ENCODE measurements at regions not wholly inside any gene's neighbourhood (a gene's known extent, or its start where the extent isn't known, plus 50 kb on each side); places are given as distances from the start of the nearest gene placed in this dataset.

DNA sequence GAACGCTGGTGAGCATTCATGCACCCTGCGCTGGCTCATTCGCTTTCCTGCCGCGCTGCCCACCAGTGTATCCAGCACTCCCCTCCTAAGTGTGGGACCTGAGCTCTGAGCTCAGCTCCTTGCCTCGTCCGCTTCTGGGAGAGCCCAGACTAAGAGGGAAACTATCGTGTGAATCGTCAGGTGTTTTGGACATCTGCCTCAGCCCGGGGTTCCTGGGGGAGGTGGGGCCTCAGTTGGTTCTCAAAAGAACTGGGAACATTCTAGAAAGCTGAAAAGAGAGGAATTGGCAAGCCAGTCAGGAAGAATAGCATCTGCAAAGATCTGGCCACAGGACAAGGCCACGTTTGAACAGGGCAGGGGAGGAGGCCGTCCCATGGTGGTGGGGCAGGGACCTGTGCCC lies 205.4 kb upstream of the CIBAR2 start:
- H3K27ac ChIP-seq, result peak overlapping the region in 1 of 4 donors; percentile 50
- no peaks in the 10 kb centered on the region for H3K9me3 ChIP-seq
- WGBS, 2 donors, result 74 to 77% methylated on average over 11 to 12 of the region's 12 CpGs
- peaks cover 0 to 97% (median 47%) of the 10 kb centered on the region in 4 donors for H3K4me1 ChIP-seq
- H3K4me3 ChIP-seq, result no peak overlapping the region
- H3K36me3 ChIP-seq, result no peaks in the 10 kb centered on the region
- TF ChIP-seq, protein P1, sequence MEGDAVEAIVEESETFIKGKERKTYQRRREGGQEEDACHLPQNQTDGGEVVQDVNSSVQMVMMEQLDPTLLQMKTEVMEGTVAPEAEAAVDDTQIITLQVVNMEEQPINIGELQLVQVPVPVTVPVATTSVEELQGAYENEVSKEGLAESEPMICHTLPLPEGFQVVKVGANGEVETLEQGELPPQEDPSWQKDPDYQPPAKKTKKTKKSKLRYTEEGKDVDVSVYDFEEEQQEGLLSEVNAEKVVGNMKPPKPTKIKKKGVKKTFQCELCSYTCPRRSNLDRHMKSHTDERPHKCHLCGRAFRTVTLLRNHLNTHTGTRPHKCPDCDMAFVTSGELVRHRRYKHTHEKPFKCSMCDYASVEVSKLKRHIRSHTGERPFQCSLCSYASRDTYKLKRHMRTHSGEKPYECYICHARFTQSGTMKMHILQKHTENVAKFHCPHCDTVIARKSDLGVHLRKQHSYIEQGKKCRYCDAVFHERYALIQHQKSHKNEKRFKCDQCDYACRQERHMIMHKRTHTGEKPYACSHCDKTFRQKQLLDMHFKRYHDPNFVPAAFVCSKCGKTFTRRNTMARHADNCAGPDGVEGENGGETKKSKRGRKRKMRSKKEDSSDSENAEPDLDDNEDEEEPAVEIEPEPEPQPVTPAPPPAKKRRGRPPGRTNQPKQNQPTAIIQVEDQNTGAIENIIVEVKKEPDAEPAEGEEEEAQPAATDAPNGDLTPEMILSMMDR (IDR thresholded peaks at IDR 0.05), result no peak
- no peak for TF ChIP-seq EP300 (IDR thresholded peaks at IDR 0.05)
- TF ChIP-seq POLR2A (IDR thresholded peaks at IDR 0.05), result no peak
- H3K27me3 ChIP-seq, result no peaks in the 10 kb centered on the region
- DNase-seq (ENCODE audit: low spot score in 2 of 2), result no peak

DNA sequence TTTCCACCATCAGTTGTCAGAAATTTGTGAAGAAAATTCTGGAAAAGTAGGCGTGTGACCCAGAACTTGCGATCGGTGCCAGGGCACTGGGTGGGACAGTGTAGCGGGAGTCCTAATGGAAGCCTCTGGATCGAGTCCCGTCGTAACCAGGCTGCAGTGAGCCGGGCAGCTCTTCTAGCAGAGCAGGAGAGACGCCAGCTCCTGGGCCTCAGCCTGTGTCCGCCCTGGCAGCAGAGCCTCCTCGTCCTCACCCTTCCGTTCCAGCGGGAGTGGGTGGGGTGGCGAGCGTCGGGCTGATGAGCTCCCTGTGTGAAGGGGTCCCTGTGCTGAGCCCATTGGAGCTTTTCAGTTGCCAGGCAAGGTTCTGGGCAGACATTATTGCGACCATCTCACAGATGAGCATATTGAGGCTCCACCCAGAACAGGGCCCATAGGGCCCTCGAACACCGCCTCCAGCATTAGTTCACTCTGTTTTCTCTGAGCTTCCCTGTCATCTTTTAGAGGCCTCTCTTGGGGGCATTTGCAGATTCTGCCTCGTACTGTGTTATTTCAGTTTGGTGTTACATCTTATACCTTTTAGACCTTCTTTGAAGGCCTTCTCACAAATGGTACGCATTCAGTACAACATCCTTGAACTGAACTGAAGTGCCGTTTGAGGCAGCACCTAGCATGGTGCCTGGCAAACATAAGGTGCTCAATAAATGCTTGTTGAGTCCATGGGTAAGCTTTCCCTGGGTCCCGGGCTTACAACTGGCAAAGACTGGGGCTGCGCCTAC lies 207.1 kb upstream of the CIBAR2 start:
- no peak for DNase-seq (ENCODE audit: low spot score in 2 of 2)
- peaks cover 0 to 90% (median 36%) of the 10 kb centered on the region in 4 donors for H3K4me1 ChIP-seq
- no peak for TF ChIP-seq EP300 (IDR thresholded peaks at IDR 0.05)
- TF ChIP-seq, protein P1 (IDR thresholded peaks at IDR 0.05), result no peak
- TF ChIP-seq POLR2A (IDR thresholded peaks at IDR 0.05), result no peak
- no peaks in the 10 kb centered on the region for H3K27me3 ChIP-seq
- no peak overlapping the region for H3K4me3 ChIP-seq
- WGBS, 2 donors, result 84 to 90% methylated on average over 18 to 24 of the region's 24 CpGs
- no peaks in the 10 kb centered on the region for H3K9me3 ChIP-seq
- peak overlapping the region in 3 of 4 donors; percentile 30 to 89 (median 83) for H3K27ac ChIP-seq
- H3K36me3 ChIP-seq, result no peaks in the 10 kb centered on the region

DNA sequence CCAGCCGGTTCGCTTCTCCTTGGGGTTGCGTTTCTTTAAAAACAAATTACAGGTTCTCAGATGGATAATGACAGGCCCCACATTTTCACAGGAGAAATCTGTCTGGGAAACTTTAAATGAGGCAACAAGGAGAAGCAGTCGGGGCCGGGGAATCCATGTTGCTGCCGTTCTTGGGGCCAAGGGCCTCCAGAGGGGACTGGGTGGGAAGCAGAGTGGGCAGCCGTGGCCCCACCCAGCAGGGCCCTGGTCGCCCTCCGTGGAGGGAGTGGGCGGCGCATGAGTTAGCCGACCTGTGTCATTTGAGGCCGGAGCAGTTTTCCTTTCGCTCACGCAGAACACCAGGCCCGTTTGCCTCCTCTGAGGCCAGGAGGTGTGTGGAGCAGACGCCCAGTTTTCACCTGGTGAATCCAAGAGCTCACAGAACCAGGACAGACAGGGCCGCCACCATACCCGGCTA lies 207.7 kb upstream of the CIBAR2 start:
- WGBS, 2 donors, result 62 to 66% methylated on average over 19 of the region's 19 CpGs
- H3K4me1 ChIP-seq, result peaks cover 0 to 84% (median 30%) of the 10 kb centered on the region in 4 donors
- H3K9me3 ChIP-seq, result no peaks in the 10 kb centered on the region
- H3K27ac ChIP-seq, result peak overlapping the region in 3 of 4 donors; percentile 14 to 89 (median 83)
- no peak for DNase-seq (ENCODE audit: low spot score in 2 of 2)
- TF ChIP-seq EP300 (IDR thresholded peaks at IDR 0.05), result no peak
- no peak for TF ChIP-seq POLR2A (IDR thresholded peaks at IDR 0.05)
- TF ChIP-seq, protein P1 (IDR thresholded peaks at IDR 0.05), result no peak
- H3K36me3 ChIP-seq, result no peaks in the 10 kb centered on the region
- H3K27me3 ChIP-seq, result no peaks in the 10 kb centered on the region
- H3K4me3 ChIP-seq, result no peak overlapping the region

DNA sequence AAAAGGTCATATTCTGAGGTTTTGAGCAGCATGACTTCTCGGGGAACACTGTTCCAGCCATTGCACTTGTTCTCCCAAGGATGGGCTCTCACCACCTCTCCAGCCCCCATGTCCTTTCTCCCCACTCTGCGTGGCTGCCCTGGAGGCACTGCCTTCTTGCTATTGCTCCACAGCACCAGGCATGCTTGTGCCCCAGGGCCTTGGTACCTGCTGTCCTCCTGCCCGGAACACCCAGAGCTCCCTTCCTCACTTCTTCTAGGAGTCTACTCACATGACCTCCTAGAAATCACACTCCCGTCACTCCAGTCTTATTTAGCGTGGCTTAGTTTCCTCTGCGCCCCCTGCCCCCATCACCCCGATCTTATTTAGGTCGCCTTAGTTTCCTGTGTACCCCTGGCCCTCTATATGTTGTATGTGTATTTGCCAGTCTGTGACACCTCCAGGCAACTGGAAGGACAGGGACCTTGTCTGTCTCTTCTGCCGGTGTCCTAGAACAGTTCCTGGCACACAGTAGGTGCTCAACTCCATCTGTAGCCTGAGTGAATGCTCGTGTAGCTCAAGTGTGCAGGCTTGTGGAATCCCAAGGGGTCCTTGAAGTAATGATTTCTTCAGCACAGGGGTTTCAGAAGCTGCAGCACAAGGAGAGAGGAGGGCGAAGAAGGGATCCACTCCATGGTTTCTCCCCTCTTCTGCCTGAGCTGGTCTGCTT lies 208.6 kb upstream of the CIBAR2 start:
- no peaks in the 10 kb centered on the region for H3K9me3 ChIP-seq
- H3K36me3 ChIP-seq, result no peaks in the 10 kb centered on the region
- TF ChIP-seq POLR2A (IDR thresholded peaks at IDR 0.05) (no peak), EP300 (IDR thresholded peaks at IDR 0.05) (no peak)
- TF ChIP-seq, protein P1 (IDR thresholded peaks at IDR 0.05), result no peak
- 89 to 94% methylated on average over 11 of the region's 11 CpGs for WGBS, 2 donors
- no peaks in the 10 kb centered on the region for H3K27me3 ChIP-seq
- H3K4me1 ChIP-seq, result peaks cover 0 to 76% (median 30%) of the 10 kb centered on the region in 4 donors
- H3K4me3 ChIP-seq, result no peak overlapping the region
- DNase-seq (ENCODE audit: low spot score in 2 of 2), result no peak
- peak overlapping the region; percentile 56 to 89 (median 74) for H3K27ac ChIP-seq
